GM12864 (cell line): ENCODE measurements at regions not wholly inside any gene's neighbourhood (a gene's known extent, or its start where the extent isn't known, plus 50 kb on each side); places are given as distances from the start of the nearest gene placed in this dataset.
A peak's percentile ranks its signal among the peaks of the same experiment; 100 is the strongest.

ENCODE experiments used
- DNase-seq: peaks from one replicate; pipeline ENCODE4 v3.0.0-alpha.2; 2011; ENCODE audit warnings: low read depth
- H3K4me3 ChIP-seq: 2 replicates; pipeline ENCODE4 v1.5.1; 2011; ENCODE audit warnings: mild to moderate bottlenecking, low read depth, low read length, control low read depth
- CTCF ChIP-seq: IDR thresholded peaks from 2 replicates; pipeline ENCODE4 v1.5.1; 2011; ENCODE audit warnings: low read depth, mild to moderate bottlenecking, moderate library complexity, low read length, control low read depth, inconsistent platforms; ENCODE audit errors: missing control alignments

GRCh38 chr2:190802626-190803209 lies 77.9 kb upstream of the GLS start:
- DNase-seq: no peak
- no peak overlapping the region for H3K4me3 ChIP-seq
- TF ChIP-seq CTCF: no peak

- peak; percentile 46 for TF ChIP-seq CTCF
- H3K4me3 ChIP-seq: no peak overlapping the region
- no peak for DNase-seq
Observed at GRCh38 chr2:190804182-190804795, 76.3 kb upstream of the GLS start.

- no peak for TF ChIP-seq CTCF
Observed at GRCh38 chr2:190805126-190805525, 75.5 kb upstream of the GLS start.

GRCh38 chr2:190805843-190806242 lies 74.8 kb upstream of the GLS start:
- no peak overlapping the region for H3K4me3 ChIP-seq
- no peak for TF ChIP-seq CTCF
- no peak for DNase-seq

More at GRCh38 chr2:190805126-190805525, 75.5 kb upstream of the GLS start:
- no peak overlapping the region for H3K4me3 ChIP-seq
- DNase-seq: no peak

GRCh38 chr2:190807886-190808285 lies 72.7 kb upstream of the GLS start:
- DNase-seq: no peak
- no peak overlapping the region for H3K4me3 ChIP-seq
- no peak for TF ChIP-seq CTCF

GRCh38 chr2:190809139-190809764 lies 71.4 kb upstream of the GLS start:
- no peak for DNase-seq
- TF ChIP-seq CTCF: no peak

More at GRCh38 chr2:190809139-190809764, 71.4 kb upstream of the GLS start:
- no peak overlapping the region for H3K4me3 ChIP-seq
